B cell (primary cell): ENCODE measurements at regions not wholly inside any gene's neighbourhood (a gene's known extent, or its start where the extent isn't known, plus 50 kb on each side); places are given as distances from the start of the nearest gene placed in this dataset.

ENCODE experiments used
- ATAC-seq: fragments of 200-7000 bp; cut with Tn5 transposase; one replicate; pipeline ENCODE4 v1.10.0; 2021; ENCODE audit warnings: low read depth, mild to moderate bottlenecking, moderate number of reproducible peaks, moderate library complexity
- CTCF ChIA-PET: fragments of 350-600 bp; sonication (Branson Sonifier 250); formaldehyde crosslinking; loops from one replicate; lab custom pipeline; 2021; ENCODE audit warnings: antibody characterized with exemption, inconsistent platforms; lab: Charles Lee
- POLR2A ChIA-PET: fragments of 350-600 bp; sonication (Branson Sonifier 250); formaldehyde crosslinking; loops from one replicate; lab custom pipeline; 2021; ENCODE audit warnings: antibody characterized with exemption; lab: Charles Lee
- DNase-seq: peaks from one replicate; pipeline ENCODE4 v3.0.0; 2013
- H2AFZ ChIP-seq: 2 replicates; pipeline ENCODE4 v1.6.1; 2012; ENCODE audit warnings: mild to moderate bottlenecking, low read depth, low read length; ENCODE audit not compliant: insufficient read depth, poor library complexity, severe bottlenecking
- H3K27ac ChIP-seq, 2 donors: 1 replicate in 1 of 2; 2 replicates in 1 of 2; pipeline ENCODE4 v1.5.1; 2012 to 2013; ENCODE audit warnings: low read length in 2 of 2, mild to moderate bottlenecking in 2 of 2, moderate library complexity in 1 of 2
- H3K27me3 ChIP-seq, 4 experiments: fragments of 200-600 bp in 1 of 4; sonication (generic) in 1 of 4; replicated peaks in 1 of 4; 1 replicate in 2 of 4; 2 replicates in 2 of 4; pipeline versions ENCODE4 v1.6.1 to v1.7.0; 2013 to 2016; ENCODE audit warnings: low read length in 3 of 4, mild to moderate bottlenecking in 2 of 4, mixed read lengths in 1 of 4, moderate library complexity in 1 of 4; ENCODE audit not compliant: insufficient read depth in 4 of 4, control insufficient read depth in 3 of 4; ENCODE audit errors: control extremely low read depth in 1 of 4
- H3K36me3 ChIP-seq, 2 experiments: replicated peaks in 1 of 2; 1 replicate in 1 of 2; 2 replicates in 1 of 2; pipeline versions ENCODE4 v1.6.1 to v1.7.1; 2013; ENCODE audit warnings: low read length in 1 of 2; ENCODE audit not compliant: insufficient read depth in 2 of 2, control insufficient read depth in 1 of 2; ENCODE audit errors: control extremely low read depth in 1 of 2, extremely low read depth in 1 of 2
- H3K4me1 ChIP-seq, 2 donors: fragments of 200-600 bp in 1 of 2; sonication (generic) in 1 of 2; 1 replicate in 1 of 2; 2 replicates in 1 of 2; pipeline versions ENCODE4 v1.5.1 to v1.6.1; 2013 to 2017; ENCODE audit warnings: low read length in 2 of 2; ENCODE audit not compliant: control insufficient read depth in 2 of 2, insufficient read depth in 2 of 2
- H3K4me2 ChIP-seq: replicated peaks from 2 replicates; pipeline ENCODE3; 2012; ENCODE audit warnings: mild to moderate bottlenecking, low read depth, low read length; ENCODE audit not compliant: poor library complexity, severe bottlenecking
- H3K4me3 ChIP-seq, 5 experiments: fragments of 200-600 bp in 1 of 5; sonication (generic) in 1 of 5; 1 replicate in 3 of 5; 2 replicates in 2 of 5; pipeline versions ENCODE4 v1.5.1 to v1.7.0; 2011 to 2016; ENCODE audit warnings: low read length in 4 of 5, mild to moderate bottlenecking in 4 of 5, low read depth in 2 of 5, control low read depth in 1 of 5, moderate library complexity in 1 of 5; ENCODE audit not compliant: insufficient read depth in 1 of 5; ENCODE audit errors: control extremely low read depth in 1 of 5, extremely low read depth in 1 of 5
- H3K79me2 ChIP-seq: fragments of 200-600 bp; sonication (generic); one replicate; pipeline ENCODE4 v1.6.0; 2016; ENCODE audit warnings: low read length; ENCODE audit not compliant: control insufficient read depth, insufficient read depth
- H3K9ac ChIP-seq: fragments of 200-600 bp; sonication (generic); 2 replicates; pipeline ENCODE4 v1.6.1; 2017; ENCODE audit warnings: mild to moderate bottlenecking, low read length, moderate library complexity
- H3K9me3 ChIP-seq, 3 donors: one replicate each; pipeline versions ENCODE4 v1.6.1 to v1.7.1; 2013; ENCODE audit warnings: low read length in 2 of 3; ENCODE audit not compliant: control insufficient read depth in 2 of 3, insufficient read depth in 1 of 3; ENCODE audit errors: control extremely low read depth in 1 of 3
- H4K20me1 ChIP-seq: 2 replicates; pipeline ENCODE4 v1.6.0; 2012; ENCODE audit warnings: mild to moderate bottlenecking, low read length; ENCODE audit not compliant: insufficient read depth, control insufficient read depth, poor library complexity, severe bottlenecking
- H3K27ac Mint-ChIP-seq: one replicate; pipeline ENCODE4 v1.8.0; 2021; ENCODE audit warnings: mixed read lengths
- H3K27me3 Mint-ChIP-seq: one replicate; pipeline ENCODE4 v1.8.0; 2021; ENCODE audit warnings: mixed read lengths
- H3K4me1 Mint-ChIP-seq: one replicate; pipeline ENCODE4 v1.8.0; 2021; ENCODE audit warnings: mixed read lengths
- H3K4me3 Mint-ChIP-seq: one replicate; pipeline ENCODE4 v1.8.0; 2021; ENCODE audit warnings: mixed read lengths
- H3K9me3 Mint-ChIP-seq: one replicate; pipeline ENCODE4 v1.8.0; 2022; ENCODE audit warnings: mixed read lengths; ENCODE audit not compliant: insufficient read depth
- EZH2 ChIP-seq: IDR thresholded peaks from 2 replicates; pipeline ENCODE4 v1.6.1; 2012; ENCODE audit warnings: borderline replicate concordance, low read depth, mild to moderate bottlenecking, moderate library complexity, low read length; ENCODE audit not compliant: insufficient read depth, poor library complexity, severe bottlenecking
- WGBS: methylation state at CpG from one replicate; pipeline ENCODE4 v1.1.5; 2013; ENCODE audit warnings: missing lambda C conversion rate; ENCODE audit not compliant: insufficient coverage; 5-methylcytosine and 5-hydroxymethylcytosine counted together
- intact Hi-C: fragments of 100-400 bp; cut with micrococcal nuclease; formaldehyde crosslinking; loops from one replicate; pipeline ENCODE4 v1.10.0; 2022
- TF ChIP-seq, protein P1 (sequence below): fragments of 200-600 bp; IDR thresholded peaks from one replicate; pipeline ENCODE4 v1.8.0; 2022; ENCODE audit warnings: antibody characterized with exemption, mild to moderate bottlenecking

- 88% methylated on average over 1 of the region's 2 CpGs for WGBS
- CTCF ChIA-PET = no interaction called here
- no peak for DNase-seq
- Histone ChIP-seq H3K27ac (no peak overlapping the region), H3K9me3 (peaks cover 0 to 4% (median 0%) of the 10 kb centered on the region in 3 donors), H3K27me3 (no peaks in the 10 kb centered on the region), H3K4me3 (no peak overlapping the region), H3K4me2 (no peak overlapping the region), H2AFZ (no peak overlapping the region), H3K79me2 (no peaks in the 10 kb centered on the region), H3K4me1 (peaks cover 3 to 4% of the 10 kb centered on the region in 2 donors), H3K9ac (no peak overlapping the region), H4K20me1 (no peaks in the 10 kb centered on the region), H3K36me3 (no peaks in the 10 kb centered on the region)
- intact Hi-C loops = no loop called here
- no peaks in the 10 kb centered on the region for H3K27me3 Mint-ChIP-seq
- POLR2A ChIA-PET = no interaction called here
- no peak overlapping the region for H3K4me3 Mint-ChIP-seq
- no peak for ATAC-seq
- H3K9me3 Mint-ChIP-seq = peaks cover 7% of the 10 kb centered on the region
- H3K27ac Mint-ChIP-seq = no peak overlapping the region
- H3K4me1 Mint-ChIP-seq = peaks cover 12% of the 10 kb centered on the region
- no peak for TF ChIP-seq EZH2
- TF ChIP-seq, protein P1, sequence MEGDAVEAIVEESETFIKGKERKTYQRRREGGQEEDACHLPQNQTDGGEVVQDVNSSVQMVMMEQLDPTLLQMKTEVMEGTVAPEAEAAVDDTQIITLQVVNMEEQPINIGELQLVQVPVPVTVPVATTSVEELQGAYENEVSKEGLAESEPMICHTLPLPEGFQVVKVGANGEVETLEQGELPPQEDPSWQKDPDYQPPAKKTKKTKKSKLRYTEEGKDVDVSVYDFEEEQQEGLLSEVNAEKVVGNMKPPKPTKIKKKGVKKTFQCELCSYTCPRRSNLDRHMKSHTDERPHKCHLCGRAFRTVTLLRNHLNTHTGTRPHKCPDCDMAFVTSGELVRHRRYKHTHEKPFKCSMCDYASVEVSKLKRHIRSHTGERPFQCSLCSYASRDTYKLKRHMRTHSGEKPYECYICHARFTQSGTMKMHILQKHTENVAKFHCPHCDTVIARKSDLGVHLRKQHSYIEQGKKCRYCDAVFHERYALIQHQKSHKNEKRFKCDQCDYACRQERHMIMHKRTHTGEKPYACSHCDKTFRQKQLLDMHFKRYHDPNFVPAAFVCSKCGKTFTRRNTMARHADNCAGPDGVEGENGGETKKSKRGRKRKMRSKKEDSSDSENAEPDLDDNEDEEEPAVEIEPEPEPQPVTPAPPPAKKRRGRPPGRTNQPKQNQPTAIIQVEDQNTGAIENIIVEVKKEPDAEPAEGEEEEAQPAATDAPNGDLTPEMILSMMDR = no peak
Measured at GRCh38 chr4:100891808-100892207, 374.0 kb upstream of the EMCN start.

DNA sequence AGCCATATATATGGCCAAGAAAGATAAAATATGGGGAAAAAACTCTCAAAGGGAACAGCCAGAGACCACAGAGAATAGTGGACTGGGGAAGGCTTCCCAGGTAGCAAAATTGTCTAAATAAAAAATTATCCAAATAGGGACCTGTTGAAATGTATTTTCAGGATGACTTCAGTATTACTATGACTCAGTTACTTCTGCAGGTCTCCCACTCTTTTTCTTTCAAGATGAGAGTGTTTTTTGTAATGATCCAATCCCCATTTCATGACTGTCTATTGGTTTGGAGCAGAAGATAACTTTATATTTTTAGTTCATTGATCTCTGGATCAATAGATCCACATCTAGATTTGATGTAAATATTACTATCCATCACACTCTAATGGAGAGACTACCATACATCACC is 372.1 kb upstream of the EMCN start:
- Mint-ChIP-seq H3K4me1 (peaks cover under 1% of the 10 kb centered on the region), H3K9me3 (peaks cover 7% of the 10 kb centered on the region), H3K27ac (no peak overlapping the region), H3K4me3 (no peak overlapping the region), H3K27me3 (peaks cover 3% of the 10 kb centered on the region)
- DNase-seq (no peak), ATAC-seq (no peak)
- intact Hi-C loops = no loop called here
- ChIA-PET POLR2A (no interaction called here), CTCF (no interaction called here)
- Histone ChIP-seq H3K79me2 (no peaks in the 10 kb centered on the region), H3K27me3 (no peaks in the 10 kb centered on the region), H3K4me1 (no peaks in the 10 kb centered on the region), H3K4me3 (no peak overlapping the region), H3K4me2 (no peak overlapping the region), H4K20me1 (no peaks in the 10 kb centered on the region), H3K27ac (no peak overlapping the region), H2AFZ (no peak overlapping the region), H3K9me3 (peaks cover 0 to 7% (median 6%) of the 10 kb centered on the region in 3 donors), H3K36me3 (no peaks in the 10 kb centered on the region), H3K9ac (no peak overlapping the region)
- TF ChIP-seq EZH2 = no peak
- TF ChIP-seq, protein P1 = no peak
